Ovary (tissue), 3 donors: ENCODE measurements at regions not wholly inside any gene's neighbourhood (a gene's known extent, or its start where the extent isn't known, plus 50 kb on each side); places are given as distances from the start of the nearest gene placed in this dataset.

Experiments
- CTCF ChIP-seq, 3 donors: fragments of 450-650 bp in 2 of 3; fragments of 200-600 bp in 1 of 3; IDR thresholded peaks; one replicate each; pipeline versions ENCODE4 v1.5.1 to v1.8.0; 2016 to 2022; ENCODE audit warnings: antibody characterized with exemption in 3 of 3, mild to moderate bottlenecking in 1 of 3
- POLR2A ChIP-seq: fragments of 450-650 bp; IDR thresholded peaks from one replicate; pipeline ENCODE4 v1.6.1; 2017; ENCODE audit warnings: antibody characterized with exemption, mild to moderate bottlenecking, moderate library complexity
- donor health status: DM: no; HTN: no; CAD: no.

- TF ChIP-seq CTCF (IDR thresholded peaks at IDR 0.05), result no peak
- no peak for TF ChIP-seq POLR2A
These were observed 115.2 kb upstream of the ZNF32 start for GRCh38 chr10:43763846-43764245.
